Left lobe of liver (tissue), 2 donors: ENCODE measurements at regions not wholly inside any gene's neighbourhood (a gene's known extent, or its start where the extent isn't known, plus 50 kb on each side); places are given as distances from the start of the nearest gene placed in this dataset.
"Not testable (repeated sequence)": the region's sequence is repeated elsewhere in the genome, so short reads cannot be mapped to it uniquely, and the experiment has no call there.

Experiments used
- ATAC-seq: fragments of 200-7000 bp; cut with Tn5 transposase; one replicate; pipeline ENCODE4 v1.9.1; 2020; ENCODE audit warnings: mild to moderate bottlenecking, moderate library complexity
- DNase-seq: peaks from one replicate; pipeline ENCODE4 v3.0.0-alpha.2; 2020; ENCODE audit warnings: low spot score
- donor health status: DM: no; HTN: no; CAD: no; lungs with moderate emphysema.
- donor health status: DM: no; HTN: yes; CAD: no.

DNA sequence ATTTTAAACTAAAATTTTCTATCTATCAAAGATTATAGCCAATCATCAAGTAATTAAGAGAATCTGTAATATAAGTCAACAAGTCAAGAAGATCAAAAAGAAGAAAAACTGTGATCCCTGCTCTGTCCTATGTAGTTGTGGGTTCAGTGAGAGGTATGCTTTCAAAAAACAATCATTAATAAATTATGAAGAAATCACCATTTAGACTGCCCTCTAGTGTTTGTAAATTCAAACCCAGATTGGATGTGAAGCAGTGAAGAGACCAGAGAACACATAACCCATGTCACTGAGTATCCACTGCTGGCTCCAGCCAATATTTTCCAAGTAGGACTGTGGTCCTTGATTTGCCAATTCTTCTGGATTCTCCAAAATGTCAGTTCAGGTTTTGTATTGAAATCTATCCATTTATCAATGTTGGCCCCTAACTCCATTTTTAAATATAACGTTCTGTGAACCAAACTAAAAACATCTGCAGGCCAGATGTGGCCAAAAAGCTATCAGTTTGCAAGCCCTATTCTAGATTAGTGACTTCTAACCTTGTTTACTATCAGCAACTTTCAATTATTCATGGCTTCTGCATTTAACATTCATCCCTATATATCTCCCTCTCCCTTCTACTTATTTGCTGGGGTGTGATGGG lies 467.5 kb upstream of the CXADR start:
- DNase-seq (no peak), ATAC-seq (peak; percentile 89)

DNA sequence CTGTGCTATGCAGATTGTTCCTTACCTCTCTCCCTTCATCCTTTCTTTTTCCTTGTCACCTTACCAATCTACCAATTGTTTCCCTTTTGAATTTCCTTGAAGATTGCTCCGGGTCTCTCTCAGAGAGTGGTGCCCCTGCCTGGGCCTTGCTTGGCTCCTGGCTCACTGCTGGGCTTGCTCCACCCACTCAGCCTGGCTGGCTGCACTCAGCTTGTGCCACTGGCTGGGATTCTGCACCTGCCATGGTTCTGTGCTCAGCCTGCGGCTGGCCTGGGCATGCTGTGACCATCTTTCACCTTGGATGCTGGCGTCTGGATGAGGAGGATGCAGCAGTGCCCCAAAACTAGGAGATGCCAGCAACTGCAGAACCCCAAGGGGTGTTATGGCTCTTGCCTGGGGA lies 463.9 kb upstream of the CXADR start:
- ATAC-seq, result no peak
- no peak for DNase-seq

DNA sequence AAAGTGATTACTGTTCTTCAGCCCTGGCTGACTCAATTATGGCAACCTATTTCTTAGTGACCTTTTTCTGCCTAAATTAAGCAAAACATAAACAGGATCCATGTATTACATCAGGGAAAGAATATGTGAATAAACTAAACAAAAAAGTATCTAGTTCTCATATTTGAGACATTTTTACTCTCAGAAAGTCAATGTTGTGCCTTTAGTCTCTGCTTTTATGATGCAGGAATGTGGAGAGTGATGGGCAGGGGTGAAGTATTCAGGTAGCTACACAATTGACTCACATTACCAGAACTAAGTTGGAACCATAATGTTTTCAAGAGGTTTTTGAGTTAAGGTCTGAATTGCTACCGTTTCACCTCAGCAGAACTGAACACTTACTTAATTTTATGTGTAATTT lies 462.7 kb upstream of the CXADR start:
- ATAC-seq (no peak), DNase-seq (no peak)

DNA sequence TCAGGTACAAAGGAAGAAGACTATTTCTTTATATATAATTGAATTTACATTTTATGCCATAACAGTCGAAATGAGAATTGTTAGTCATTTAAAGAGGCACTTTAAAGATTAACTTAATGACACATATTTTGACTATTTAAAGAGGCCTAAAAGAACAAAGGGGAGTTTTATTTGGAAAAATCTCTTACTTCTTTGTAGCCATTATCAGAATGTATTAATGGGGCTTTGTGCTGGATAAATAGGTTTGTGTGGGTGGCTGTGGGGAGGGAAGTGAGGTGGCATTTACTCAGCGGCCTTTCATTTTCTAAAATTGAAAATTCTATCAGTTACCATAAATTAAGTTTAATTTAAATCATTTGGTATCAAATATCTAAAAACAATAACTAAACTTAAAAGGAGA lies 462.2 kb upstream of the CXADR start:
- ATAC-seq (no peak), DNase-seq (no peak)

DNA sequence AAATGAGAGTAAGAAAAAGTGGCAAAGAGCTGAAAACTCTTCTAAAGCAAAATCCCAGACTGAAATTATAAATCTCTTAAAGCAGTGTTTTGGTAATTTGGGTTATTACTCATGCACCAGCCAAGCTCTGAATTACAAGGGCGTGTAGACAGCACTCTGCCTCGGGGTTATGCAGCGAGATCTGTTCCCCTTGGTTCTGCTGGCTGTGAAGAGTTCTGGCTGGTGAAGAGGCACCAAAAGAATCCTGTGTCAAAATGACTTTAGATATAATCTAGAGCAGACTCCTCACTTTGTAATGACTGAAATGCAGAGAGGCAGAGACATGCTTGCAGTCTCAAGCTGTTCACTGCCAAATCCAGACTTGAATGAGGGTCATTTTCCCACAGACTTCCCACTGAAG lies 461.8 kb upstream of the CXADR start:
- ATAC-seq, result no peak

DNA sequence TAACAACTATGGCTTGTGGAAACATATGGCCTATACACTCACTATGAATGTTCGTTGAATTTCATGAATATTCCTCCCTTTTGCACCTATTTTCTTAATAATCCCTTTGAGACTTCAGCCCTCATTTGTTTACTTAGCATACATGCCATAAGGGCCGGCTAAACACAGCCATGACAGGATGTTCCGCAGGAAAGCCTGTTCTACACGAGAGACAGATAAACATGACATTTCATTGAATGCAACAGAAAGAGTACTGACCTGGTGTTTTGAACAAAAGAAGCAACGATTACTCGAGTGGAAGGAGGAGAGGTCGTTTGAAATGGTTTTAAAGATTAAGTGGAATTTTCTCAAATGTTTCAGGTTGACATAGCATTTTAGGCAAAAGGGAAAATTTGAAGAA lies 459.5 kb upstream of the CXADR start:
- no peak for DNase-seq
- no peak for ATAC-seq

More for the DNA sequence above, 461.8 kb upstream of the CXADR start:
- DNase-seq, result no peak

DNA sequence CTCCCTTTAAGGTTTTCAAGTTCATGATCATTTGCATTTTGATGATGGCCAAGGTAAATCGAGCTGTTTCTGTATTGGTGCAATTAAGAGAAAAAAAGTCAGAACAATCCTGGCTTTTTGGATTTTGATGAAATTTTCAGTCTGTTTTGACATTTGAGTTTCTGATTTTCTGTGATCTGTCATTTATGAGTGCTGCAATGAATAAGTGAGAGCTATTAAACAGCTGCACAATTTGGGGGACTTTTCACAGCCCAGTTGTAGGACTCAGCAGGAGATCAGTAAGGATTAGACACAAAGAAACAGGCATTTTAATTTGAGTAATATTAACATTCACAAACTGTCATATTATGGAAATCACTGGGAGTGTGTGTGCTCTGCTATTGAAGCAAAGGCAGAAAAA lies 452.9 kb upstream of the CXADR start:
- ATAC-seq, result no peak
- DNase-seq, result no peak

DNA sequence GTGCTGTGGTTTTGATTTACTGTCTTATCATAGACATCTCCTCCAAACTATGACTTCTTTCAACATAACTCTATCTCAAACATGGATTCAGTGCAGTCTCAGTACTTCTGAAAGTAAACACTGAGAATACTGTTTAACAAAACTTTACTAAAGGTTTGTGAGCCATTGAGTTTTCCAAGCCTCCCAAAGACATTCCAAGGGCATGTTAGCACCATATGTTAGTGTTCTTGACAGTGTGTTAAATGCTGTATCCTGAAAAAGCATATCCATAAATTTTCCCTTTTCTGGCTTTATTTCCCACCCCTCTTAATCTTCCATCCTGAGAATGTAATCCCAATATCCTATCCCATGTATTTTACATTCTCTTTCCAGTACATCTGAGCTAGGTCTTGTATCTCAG lies 446.8 kb upstream of the CXADR start:
- no peak for ATAC-seq
- DNase-seq, result no peak

DNA sequence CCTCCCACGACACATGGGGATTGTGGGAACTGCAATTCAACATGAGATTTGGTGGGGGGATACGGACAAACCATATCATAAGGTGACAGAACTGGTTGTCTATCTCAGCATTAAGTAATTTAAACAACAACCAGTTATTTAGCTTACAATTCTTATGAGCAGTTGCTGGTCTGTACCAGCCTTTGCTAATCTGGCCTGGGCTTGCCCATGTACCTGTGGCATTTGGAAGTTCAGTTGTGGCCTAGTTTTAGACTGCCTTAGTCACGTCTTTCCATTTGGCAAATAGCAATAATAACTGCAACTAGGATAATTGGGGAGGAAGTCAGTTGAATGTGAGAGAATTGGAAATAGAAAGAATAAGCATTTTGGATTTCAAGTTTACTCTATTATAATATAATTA lies 441.8 kb upstream of the CXADR start:
- DNase-seq, result no peak
- no peak for ATAC-seq

DNA sequence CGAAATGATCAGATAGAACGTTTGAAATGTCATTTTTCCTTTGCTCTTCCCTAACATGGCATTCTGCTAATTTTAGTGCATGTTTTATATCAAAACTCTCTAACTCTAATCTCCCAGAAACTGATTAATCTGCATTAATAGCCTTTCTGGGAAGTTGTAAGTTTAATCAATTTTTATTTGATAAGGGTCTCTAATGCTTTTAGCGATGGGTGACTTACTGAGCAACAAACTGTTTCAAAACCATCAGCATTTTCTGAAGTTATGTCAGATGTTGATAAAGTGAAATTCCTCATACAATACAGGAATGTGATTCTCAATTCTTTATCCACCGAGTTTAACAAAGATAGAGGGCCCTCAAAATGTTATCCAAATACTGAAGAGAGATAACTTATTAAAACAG lies 431.6 kb upstream of the CXADR start:
- ATAC-seq (no peak), DNase-seq (no peak)

DNA sequence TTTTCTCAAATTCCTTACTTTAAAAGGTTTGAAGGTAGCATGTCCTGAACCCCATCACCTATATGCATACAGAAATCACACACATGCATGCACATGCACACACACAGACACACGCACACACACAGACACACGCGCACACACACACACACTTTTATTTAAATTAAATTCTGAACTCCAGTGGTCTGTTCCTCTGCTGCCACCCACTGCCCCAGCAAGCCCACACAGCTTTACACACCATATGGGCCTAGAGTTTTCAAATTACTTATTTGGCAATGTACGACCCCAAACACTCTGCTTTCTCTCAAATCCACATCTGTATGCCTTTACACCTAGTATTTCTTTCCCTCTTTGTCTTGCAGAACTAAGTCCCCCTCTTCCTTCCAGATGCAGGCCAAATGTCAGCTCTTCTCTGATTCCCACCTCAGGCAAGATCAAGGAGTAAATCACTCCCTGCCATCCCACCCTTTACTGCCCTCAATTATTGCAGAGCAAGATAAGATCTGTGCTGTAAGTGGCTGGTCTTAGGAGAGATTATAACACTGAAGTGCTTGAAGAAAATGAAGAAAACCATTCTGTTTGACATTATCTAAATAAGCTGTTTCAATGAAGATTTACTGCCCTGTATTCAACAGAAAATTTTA lies 429.9 kb upstream of the CXADR start:
- no peak for ATAC-seq
- no peak for DNase-seq

DNA sequence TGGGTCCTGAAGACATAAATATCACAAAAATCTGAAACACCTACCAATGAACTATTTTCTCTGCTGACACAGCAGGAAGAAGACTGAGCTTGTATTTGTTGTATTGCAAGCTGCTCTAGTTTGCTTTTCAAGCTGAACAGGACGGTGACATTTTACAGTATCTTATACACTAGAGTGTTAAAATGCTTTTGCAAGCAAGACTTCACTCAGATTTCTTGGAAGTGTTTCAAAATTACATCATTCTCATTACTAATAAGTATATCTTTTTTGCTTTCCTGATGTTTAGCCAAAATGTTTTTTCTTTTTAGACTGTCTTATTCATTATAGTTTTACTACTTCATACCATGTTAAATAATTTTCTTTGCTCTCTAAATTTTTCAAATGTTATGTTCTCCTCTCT lies 427.1 kb upstream of the CXADR start:
- DNase-seq, result no peak
- no peak for ATAC-seq

DNA sequence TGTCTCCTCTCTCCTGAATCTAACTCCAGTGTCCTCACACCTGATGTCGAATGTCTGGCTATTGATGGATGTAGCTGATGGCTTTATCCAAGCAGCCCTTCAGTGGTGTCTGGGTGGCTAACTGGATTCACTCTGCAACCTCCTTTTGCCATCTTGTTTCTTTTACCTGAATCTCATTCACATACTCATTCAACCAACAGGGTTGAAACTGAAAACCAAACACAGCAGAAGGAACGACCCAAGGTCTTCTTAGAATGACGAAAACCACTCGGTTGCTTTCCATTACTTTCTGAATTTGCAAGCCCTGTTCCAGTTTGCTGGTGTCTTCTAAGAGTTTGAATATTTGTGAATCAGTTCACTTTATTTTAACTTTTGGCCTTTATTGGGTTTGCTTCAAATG lies 424.3 kb upstream of the CXADR start:
- no peak for ATAC-seq

DNA sequence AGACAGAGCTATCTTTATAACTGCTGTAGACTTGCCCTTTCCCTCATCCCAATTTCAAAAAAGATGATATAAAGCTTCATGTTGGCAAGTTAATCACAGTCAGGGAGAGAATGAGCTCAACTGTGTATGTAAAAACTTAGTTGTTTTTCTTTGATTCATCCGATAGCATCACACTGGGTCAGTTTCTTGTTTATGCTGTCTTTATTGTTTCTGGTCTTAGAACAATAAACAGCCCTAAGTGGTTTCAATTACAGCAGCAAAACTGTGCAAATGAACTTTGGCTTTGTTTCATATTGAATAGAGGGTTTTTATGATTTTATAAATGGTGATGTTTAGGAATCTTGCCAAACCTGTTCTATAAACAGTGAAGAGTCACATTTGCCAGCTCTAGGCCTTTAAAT lies 423.8 kb upstream of the CXADR start:
- ATAC-seq (no peak), DNase-seq (no peak)

More for the DNA sequence above, 424.3 kb upstream of the CXADR start:
- DNase-seq, result no peak

DNA sequence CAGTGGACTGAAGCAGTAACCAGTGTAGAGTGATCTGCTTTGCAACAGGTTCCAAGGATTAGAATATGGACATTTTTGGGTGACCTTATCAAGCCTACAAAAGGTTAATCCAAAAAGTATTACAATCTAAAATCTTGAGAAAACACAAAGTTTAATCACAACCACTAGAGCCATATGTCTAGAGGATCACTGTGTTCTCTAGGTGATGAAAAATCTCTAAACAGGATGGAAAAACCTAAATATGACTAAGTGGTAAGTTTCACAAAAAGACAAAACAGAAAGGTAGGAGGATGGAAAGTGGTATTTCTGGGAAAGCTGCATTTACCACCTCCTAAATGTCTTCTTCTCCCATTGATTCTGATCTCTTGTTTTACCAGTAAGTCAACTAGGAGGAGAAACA lies 411.1 kb upstream of the CXADR start:
- ATAC-seq (no peak), DNase-seq (no peak)

DNA sequence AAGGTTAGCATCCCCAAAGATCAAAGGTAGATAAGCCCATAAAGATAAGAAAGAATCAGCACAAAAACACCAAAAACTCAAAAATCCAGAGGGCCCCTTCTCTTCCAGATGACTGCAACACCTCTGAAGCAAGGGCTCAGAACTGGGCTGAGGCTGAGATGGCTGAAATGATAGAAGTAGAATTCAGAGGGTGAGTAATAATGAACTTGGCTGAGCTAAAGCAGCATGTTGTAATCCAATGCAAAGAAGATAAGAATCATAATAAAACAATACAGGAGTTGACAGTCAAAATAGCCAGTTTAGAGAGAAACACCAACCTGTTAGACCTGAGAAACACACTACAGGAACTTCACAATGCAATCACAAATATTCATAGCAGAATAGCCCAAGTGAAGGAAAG lies 406.9 kb upstream of the CXADR start:
- DNase-seq, result no peak
- ATAC-seq, result no peak

DNA sequence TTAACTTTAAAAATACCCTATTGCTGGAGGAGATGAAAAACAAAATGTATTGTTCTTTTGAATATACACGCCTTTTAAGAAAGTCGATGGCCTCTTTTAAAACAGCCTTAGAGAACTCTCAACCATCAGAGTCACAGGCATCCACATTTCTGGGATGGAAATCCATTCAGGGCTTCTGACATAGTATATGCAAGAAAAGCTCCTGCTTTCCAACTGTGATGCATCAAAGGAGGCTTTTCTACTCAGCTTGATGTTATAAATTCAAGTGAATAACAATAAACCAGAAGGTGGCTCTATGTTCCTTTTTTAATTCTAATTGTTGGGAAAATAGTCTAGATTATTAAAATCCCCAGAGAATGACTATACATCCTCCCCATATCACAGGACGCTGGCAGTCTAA lies 398.8 kb upstream of the CXADR start:
- ATAC-seq (no peak), DNase-seq (no peak)

DNA sequence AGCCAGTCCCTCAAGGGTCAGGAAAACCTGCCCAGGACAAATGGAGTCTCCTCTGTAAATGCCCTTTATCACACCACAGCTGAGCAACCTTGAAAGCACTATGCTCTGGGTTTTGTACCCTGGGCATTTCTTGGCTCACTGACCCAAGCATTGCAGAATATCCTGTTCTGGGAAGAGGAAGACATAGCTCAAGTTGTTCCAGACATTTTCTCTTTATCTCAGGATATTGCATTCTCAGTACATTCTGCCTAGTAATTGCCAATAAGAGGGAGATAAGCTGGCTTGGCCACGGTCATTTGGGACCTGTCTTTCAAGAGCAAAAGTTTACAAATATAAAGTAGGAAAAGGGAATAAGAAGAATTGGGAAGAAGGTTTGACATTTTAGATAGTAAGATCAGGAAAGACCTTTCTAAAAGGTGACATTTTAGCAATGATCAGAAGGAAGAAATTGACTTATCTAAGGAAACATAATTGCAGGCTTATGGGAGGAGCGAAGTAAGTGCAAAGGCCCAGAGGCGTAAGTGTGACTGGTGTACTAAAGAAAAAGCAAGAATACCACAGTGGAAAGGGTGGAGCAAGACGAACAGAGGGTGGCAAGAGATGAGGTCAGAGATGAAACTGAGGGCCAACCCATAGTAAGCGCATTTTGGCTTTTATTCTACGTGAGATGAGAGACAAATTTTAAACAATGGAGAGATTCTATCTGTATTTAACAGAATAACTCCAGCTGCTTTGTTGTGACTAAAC lies 394.0 kb upstream of the CXADR start:
- DNase-seq, result no peak
- ATAC-seq, result peak; percentile 36

DNA sequence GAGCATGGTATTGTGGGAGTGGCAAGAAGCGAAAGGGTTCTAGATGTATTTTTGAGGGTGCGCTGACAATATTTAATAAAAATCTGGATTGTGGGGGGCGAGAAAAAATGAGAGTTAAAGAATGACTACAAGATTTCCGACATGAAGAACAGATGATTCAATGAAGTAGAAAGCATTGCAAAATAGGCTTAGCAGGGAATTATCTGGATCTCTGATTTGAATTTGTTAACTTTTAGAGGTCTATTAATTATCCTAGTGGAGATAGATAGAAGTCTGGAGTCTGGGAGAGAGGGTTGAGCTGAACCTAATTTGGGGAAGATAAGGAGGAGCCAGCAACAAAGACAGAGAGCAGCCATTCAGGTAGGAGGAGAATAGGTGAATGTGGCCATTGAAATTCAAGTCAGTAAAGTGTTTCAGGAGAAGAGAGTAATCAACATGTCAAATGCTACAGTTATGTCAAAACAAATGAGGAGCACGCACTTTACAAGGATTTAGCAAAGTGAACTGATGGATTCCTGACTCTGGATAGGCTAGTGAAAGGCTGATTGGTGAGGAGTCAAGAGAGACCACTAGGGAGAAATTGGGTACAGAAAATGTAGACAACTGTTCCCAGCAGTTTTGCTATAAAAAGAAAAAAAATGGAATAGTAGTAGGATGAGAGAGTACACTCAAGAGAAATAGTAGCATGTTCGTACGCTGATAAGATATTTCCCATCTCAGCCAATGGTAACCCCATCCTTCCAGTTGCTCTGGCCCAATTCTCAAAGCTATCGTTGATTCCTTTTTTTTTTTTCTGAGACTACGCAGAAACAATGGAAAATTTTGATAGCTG lies 393.2 kb upstream of the CXADR start:
- DNase-seq, result no peak
- no peak for ATAC-seq

DNA sequence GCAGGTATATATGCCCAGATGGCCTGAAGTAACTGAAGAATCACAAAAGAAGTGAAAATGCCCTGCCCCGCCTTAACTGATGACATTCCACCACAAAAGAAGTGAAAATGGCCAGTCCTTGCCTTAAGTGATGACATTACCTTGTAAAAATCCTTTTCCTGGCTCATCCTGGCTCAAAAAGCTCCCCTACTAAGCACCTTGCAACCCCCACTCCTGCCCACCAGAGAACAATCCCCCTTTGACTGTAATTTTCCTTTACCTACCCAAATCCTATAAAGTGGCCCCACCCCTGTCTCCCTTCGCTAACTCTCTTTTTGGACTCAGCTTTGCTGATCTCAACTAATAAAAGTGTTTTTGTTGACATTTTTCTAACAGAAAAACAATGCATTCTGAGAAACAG lies 385.4 kb upstream of the CXADR start:
- ATAC-seq, DNase-seq: not testable (repeated sequence)

DNA sequence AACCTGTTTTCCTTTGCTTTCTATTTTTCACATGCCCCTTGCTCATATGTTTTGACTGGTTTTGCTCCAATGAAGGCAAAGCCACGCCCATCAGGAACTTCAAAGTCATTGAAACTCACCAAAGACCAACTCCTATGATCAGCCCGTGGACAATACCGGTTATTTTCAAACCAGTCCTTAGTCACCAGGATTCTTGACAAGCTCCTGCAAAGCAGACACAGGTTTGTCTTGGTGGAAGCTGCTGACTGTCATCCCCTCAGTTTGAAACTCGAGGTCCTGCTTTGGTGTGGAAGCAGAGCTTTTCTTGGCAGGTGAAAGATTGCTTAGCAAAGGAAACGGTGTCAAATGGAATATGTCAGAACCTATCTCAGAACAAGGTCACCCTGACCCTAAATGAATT lies 384.7 kb upstream of the CXADR start:
- ATAC-seq (no peak), DNase-seq (no peak)

DNA sequence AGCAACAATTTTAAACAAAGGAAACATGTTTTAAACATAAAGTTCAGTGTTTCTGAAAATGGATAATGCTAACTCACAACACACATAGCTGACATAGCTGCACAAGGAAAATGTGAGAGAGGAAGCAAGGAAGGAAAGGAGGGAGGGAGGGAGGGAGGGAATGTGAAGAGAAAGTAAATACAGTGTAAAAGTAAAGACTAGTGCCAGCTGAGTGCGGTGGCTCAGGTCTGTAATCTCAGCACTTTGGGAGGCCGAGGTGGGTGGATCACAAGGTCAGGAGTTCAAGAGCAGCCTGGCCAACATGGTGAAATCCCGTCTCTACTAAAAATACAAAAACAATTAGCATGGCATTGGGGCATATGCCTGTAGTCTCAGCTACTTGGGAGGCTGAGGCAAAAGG lies 373.7 kb upstream of the CXADR start:
- not testable (repeated sequence) for DNase-seq, ATAC-seq
